Medulla oblongata (tissue), 1 donor: ENCODE measurements at regions not wholly inside any gene's neighbourhood (a gene's known extent, or its start where the extent isn't known, plus 50 kb on each side); places are given as distances from the start of the nearest gene placed in this dataset.

Experiments used
- DNase-seq: peaks from one replicate; pipeline ENCODE4 v3.0.0-alpha.2; 2015; ENCODE audit errors: extremely low spot score

GRCh38 chr5:3362606-3362910, 233.1 kb upstream of the IRX1 start:
- no peak for DNase-seq

- DNase-seq: no peak
Measured at GRCh38 chr5:3361811-3362605, 233.6 kb upstream of the IRX1 start.

- no peak for DNase-seq
Measured at GRCh38 chr5:3359642-3360041, 236.0 kb upstream of the IRX1 start.

- no peak for DNase-seq
Measured at GRCh38 chr5:3357291-3357690, 238.3 kb upstream of the IRX1 start.

GRCh38 chr5:3356016-3356415, 239.6 kb upstream of the IRX1 start:
- no peak for DNase-seq

GRCh38 chr5:3355126-3355525, 240.5 kb upstream of the IRX1 start:
- DNase-seq: no peak

GRCh38 chr5:3354606-3355005, 241.0 kb upstream of the IRX1 start:
- DNase-seq: no peak

- DNase-seq: no peak
Measured at GRCh38 chr5:3353561-3353960, 242.1 kb upstream of the IRX1 start.

- DNase-seq: no peak
Measured at GRCh38 chr5:3352711-3353110, 242.9 kb upstream of the IRX1 start.

GRCh38 chr5:3351581-3352442, 243.8 kb upstream of the IRX1 start:
- DNase-seq: no peak

GRCh38 chr5:3350781-3351180, 244.9 kb upstream of the IRX1 start:
- no peak for DNase-seq

GRCh38 chr5:3349704-3350565, 245.7 kb upstream of the IRX1 start:
- DNase-seq: no peak

- no peak for DNase-seq
Measured at GRCh38 chr5:3348576-3349535, 246.8 kb upstream of the IRX1 start.

GRCh38 chr5:3347741-3348140, 247.9 kb upstream of the IRX1 start:
- DNase-seq: no peak

GRCh38 chr5:3346111-3346820, 249.4 kb upstream of the IRX1 start:
- no peak for DNase-seq

- DNase-seq: no peak
Measured at GRCh38 chr5:3345195-3345594, 250.4 kb upstream of the IRX1 start.

- DNase-seq: no peak
Measured at GRCh38 chr5:3344671-3345070, 251.0 kb upstream of the IRX1 start.

GRCh38 chr5:3343911-3344310, 251.7 kb upstream of the IRX1 start:
- DNase-seq: no peak

GRCh38 chr5:3343211-3343610, 252.4 kb upstream of the IRX1 start:
- DNase-seq: no peak

- DNase-seq: no peak
Measured at GRCh38 chr5:3342271-3343100, 253.1 kb upstream of the IRX1 start.
